K562 (cell line): ENCODE measurements at regions not wholly inside any gene's neighbourhood (a gene's known extent, or its start where the extent isn't known, plus 50 kb on each side); places are given as distances from the start of the nearest gene placed in this dataset.

ENCODE experiments used
- ATAC-seq: fragments of 200-7000 bp; cut with Tn5 transposase; 3 replicates; pipeline ENCODE4 v1.9.1; 2020; ENCODE audit warnings: moderate library complexity
- BruUV-seq: library from RNA; stranded (reverse); fragments of 400-500 nt; replicated peaks from 2 replicates; lab custom pipeline; 2021; lab: Mats Ljungman, UMichigan
- CTCF ChIA-PET: fragments of 300-600 bp; formaldehyde crosslinking; extraction: SDS; loops from one replicate; lab custom pipeline; 2021; ENCODE audit warnings: low intra/inter-chr PET ratio; lab: Yijun Ruan, JAX
- POLR2A ChIA-PET: fragments of 300-600, 350-650 bp; sonication (Branson Sonifier 250); formaldehyde crosslinking; extraction: SDS; loops from one replicate; lab custom pipeline; 2021; ENCODE audit warnings: antibody characterized with exemption, inconsistent platforms; lab: Yijun Ruan, JAX
- DNase-seq, 4 experiments: peaks; one replicate each; pipeline versions ENCODE4 v3.0.0 to v3.0.0-alpha.2; 2011 to 2018; ENCODE audit warnings: low spot score in 3 of 4, mixed read lengths in 3 of 4; ENCODE audit errors: extremely low read depth in 1 of 4
- FAIRE-seq: peaks from 2 replicates; lab custom pipeline; 2011; peaks lifted over from hg19 to GRCh38; lab: Jason Lieb, UNC
- H2AFZ ChIP-seq: 2 replicates; pipeline ENCODE4 v1.6.0; 2011; ENCODE audit warnings: low read depth, low read length, control low read depth, inconsistent platforms
- H3K27ac ChIP-seq: fragments of 200-600 bp; 3 replicates; pipeline ENCODE4 v1.8.0; 2011; ENCODE audit warnings: low read depth, mild to moderate bottlenecking, control low read depth, inconsistent platforms, low read length, moderate library complexity, mixed read lengths; ENCODE audit errors: extremely low read depth
- H3K27me3 ChIP-seq, 2 experiments: fragments of 300-600 bp in 1 of 2; 2 replicates in 1 of 2; 3 replicates in 1 of 2; pipeline versions ENCODE4 v1.6.0 to v1.8.0; 2011; ENCODE audit warnings: inconsistent platforms in 2 of 2, low read length in 2 of 2, mild to moderate bottlenecking in 1 of 2, mixed read lengths in 1 of 2, moderate library complexity in 1 of 2; ENCODE audit not compliant: control insufficient read depth in 2 of 2, insufficient read depth in 2 of 2
- H3K36me3 ChIP-seq: fragments of 300-600 bp; 3 replicates; pipeline ENCODE4 v1.8.0; 2011; ENCODE audit warnings: mild to moderate bottlenecking, low read length, inconsistent platforms; ENCODE audit not compliant: control insufficient read depth, insufficient read depth
- H3K4me1 ChIP-seq, 2 experiments: fragments of 200-600 bp in 1 of 2; replicated peaks in 1 of 2; 2 replicates in 1 of 2; 3 replicates in 1 of 2; pipeline versions ENCODE4 v1.5.1 to v1.8.0; 2011; ENCODE audit warnings: inconsistent platforms in 2 of 2, low read length in 2 of 2, mild to moderate bottlenecking in 1 of 2, mixed read lengths in 1 of 2, moderate library complexity in 1 of 2; ENCODE audit not compliant: control insufficient read depth in 2 of 2, insufficient read depth in 2 of 2
- H3K4me2 ChIP-seq: 2 replicates; pipeline ENCODE4 v1.6.1; 2011; ENCODE audit warnings: low read length, control low read depth, inconsistent platforms, mixed read lengths; ENCODE audit not compliant: insufficient read depth
- H3K4me3 ChIP-seq: fragments of 200-600 bp; sonication (generic), shearing (Covaris generic); 2 replicates; pipeline ENCODE4 v1.5.1; 2016; ENCODE audit warnings: control low read depth, inconsistent platforms
- H3K79me2 ChIP-seq: fragments of 200-600 bp; 3 replicates; pipeline ENCODE4 v1.8.0; 2011; ENCODE audit warnings: low read length, inconsistent platforms; ENCODE audit not compliant: control insufficient read depth, insufficient read depth
- H3K9ac ChIP-seq, 2 experiments: 2 replicates each; pipeline versions ENCODE4 v1.6.0 to v1.6.1; 2011; ENCODE audit warnings: low read depth in 2 of 2, low read length in 2 of 2, control low read depth in 1 of 2, inconsistent platforms in 1 of 2, mild to moderate bottlenecking in 1 of 2, mixed read lengths in 1 of 2; ENCODE audit not compliant: insufficient read depth in 1 of 2
- H3K9me1 ChIP-seq: one replicate; pipeline ENCODE4 v1.6.0; 2011; ENCODE audit warnings: inconsistent platforms, mild to moderate bottlenecking, low read length, moderate library complexity; ENCODE audit not compliant: control insufficient read depth, insufficient read depth
- H3K9me3 ChIP-seq: replicated peaks from 2 replicates; pipeline ENCODE4 v1.5.1; 2011; ENCODE audit warnings: low read depth, low read length, inconsistent platforms; ENCODE audit not compliant: control insufficient read depth, insufficient read depth
- H4K20me1 ChIP-seq: replicated peaks from 2 replicates; pipeline ENCODE4 v1.6.1; 2011; ENCODE audit warnings: low read length, inconsistent platforms, mixed read lengths; ENCODE audit not compliant: control insufficient read depth, insufficient read depth
- ATF7 ChIP-seq: fragments of 450-650 bp; IDR thresholded peaks from 2 replicates; pipeline ENCODE4 v1.7.1; 2014; ENCODE audit warnings: mild to moderate bottlenecking, moderate library complexity
- MEIS2 ChIP-seq: fragments of 450-650 bp; IDR thresholded peaks from 2 replicates; pipeline ENCODE4 v1.6.1; 2014; ENCODE audit warnings: mild to moderate bottlenecking; ENCODE audit not compliant: partially characterized antibody
- TFE3 ChIP-seq: fragments of 450-650 bp; formaldehyde crosslinking; IDR thresholded peaks from 2 replicates; pipeline ENCODE4 v1.4.0; 2020; ENCODE audit warnings: mild to moderate bottlenecking, mixed read lengths
- ZNF324 ChIP-seq: fragments of 250-450 bp; sonication (Bioruptor Pico); IDR thresholded peaks from 2 replicates; pipeline ENCODE4 v1.4.0; 2020; ENCODE audit warnings: mild to moderate bottlenecking
- WGBS: fragments of 100-300 bp; shearing (Covaris generic); methylation state at CpG from one replicate; pipeline ENCODE4 v1.1.6; 2016; ENCODE audit warnings: low coverage, mixed read lengths; ENCODE audit not compliant: insufficient coverage; ENCODE audit errors: missing lambda C conversion rate; 5-methylcytosine and 5-hydroxymethylcytosine counted together
- in situ Hi-C: fragments of 300-500 bp; cut with MboI; formaldehyde crosslinking; loops from 4 replicates; pipeline ENCODE4 v1.15.0; 2018; ENCODE audit warnings: inconsistent platforms, mixed read lengths
- intact Hi-C: fragments of 100-400 bp; cut with micrococcal nuclease; formaldehyde crosslinking; loops from 2 replicates; pipeline ENCODE4 v1.14.2; 2022

GRCh38 chr9:113659740-113660139 is 196.2 kb downstream of the RGS3 start:
- Histone ChIP-seq H3K4me3 (no peak overlapping the region), H4K20me1 (peaks cover 3% of the 10 kb centered on the region), H3K9me1 (no peaks in the 10 kb centered on the region), H3K27ac (no peak overlapping the region), H3K4me2 (no peak overlapping the region), H3K27me3 (peaks cover 20 to 45% of the 10 kb centered on the region in 2 experiments), H3K9me3 (no peaks in the 10 kb centered on the region), H3K4me1 (peaks cover 0 to 6% of the 10 kb centered on the region in 2 experiments; a peak in 2 of 5 replicates), H2AFZ (no peak overlapping the region), H3K9ac (no peak overlapping the region), H3K79me2 (no peaks in the 10 kb centered on the region), H3K36me3 (no peaks in the 10 kb centered on the region)
- in situ Hi-C loops (loop anchor here (5.0 to 10.0 kb wide), 5 partner anchors 57 to 545 kb away; partner anchors contain the start of gene RNF183), intact Hi-C loops (loop anchor here (2.0 to 10.0 kb wide), 6 partner anchors 213 to 732 kb away; partner anchors contain the start of genes CDC26, PRPF4 and RNF183)
- no TSS peak for BruUV-seq
- DNase-seq (no peak), FAIRE-seq (no peak), ATAC-seq (no peak)
- ChIA-PET CTCF (no interaction called here), POLR2A (interaction anchor here (0.6 kb wide), 1 partner anchor 999 kb away, joined by 4 read pairs; no protein-coding TSS in a partner anchor)
- 0% methylated on average over 3 of the region's 3 CpGs for whole genome bisulfite sequencing
- TF ChIP-seq TFE3 (CRISPR knock-in tag) (peak; percentile 2; the same call in 1 of the 2 replicates), ZNF324 (CRISPR knock-in tag) (no peak), MEIS2 (no peak), ATF7 (no peak)
